Heart right ventricle (tissue), 16 donors: ENCODE measurements at regions not wholly inside any gene's neighbourhood (a gene's known extent, or its start where the extent isn't known, plus 50 kb on each side); places are given as distances from the start of the nearest gene placed in this dataset.

Experiments used
- ATAC-seq, 8 donors: fragments of 200-7000 bp; cut with Tn5 transposase; one replicate each; pipeline ENCODE4 v1.9.1; 2020; ENCODE audit warnings: mild to moderate bottlenecking in 8 of 8, moderate library complexity in 8 of 8, moderate number of reproducible peaks in 1 of 8
- DNase-seq, 2 donors: peaks; one replicate each; pipeline ENCODE4 v3.0.0-alpha.2; 2020
- H3K27ac ChIP-seq, 10 donors: fragments of 200-600 bp; sonication (generic) in 2 of 10; one replicate each; pipeline versions ENCODE4 v1.5.0 to v1.8.0; 2020 to 2022; ENCODE audit warnings: mild to moderate bottlenecking in 3 of 10
- H3K27me3 ChIP-seq, 7 donors: fragments of 200-600 bp; one replicate each; pipeline ENCODE4 v1.8.0; 2021 to 2022; ENCODE audit warnings: mild to moderate bottlenecking in 2 of 7
- H3K36me3 ChIP-seq, 9 donors: fragments of 200-600 bp; sonication (generic) in 1 of 9; one replicate each; pipeline versions ENCODE4 v1.5.0 to v1.8.0; 2020 to 2022; ENCODE audit warnings: mild to moderate bottlenecking in 2 of 9
- H3K4me1 ChIP-seq, 9 donors: fragments of 200-600 bp; sonication (generic) in 1 of 9; one replicate each; pipeline versions ENCODE4 v1.5.0 to v1.8.0; 2020 to 2022; ENCODE audit warnings: mild to moderate bottlenecking in 4 of 9
- H3K4me3 ChIP-seq, 10 donors: fragments of 200-600 bp; sonication (generic) in 2 of 10; one replicate each; pipeline versions ENCODE4 v1.5.0 to v1.8.0; 2020 to 2022; ENCODE audit warnings: mild to moderate bottlenecking in 7 of 10, moderate library complexity in 2 of 10
- H3K9me3 ChIP-seq, 11 donors: fragments of 200-600 bp in 10 of 11; sonication (generic) in 2 of 11; one replicate each; pipeline versions ENCODE4 v1.5.0 to v1.8.0; 2013 to 2022; ENCODE audit warnings: mild to moderate bottlenecking in 2 of 11, control low read depth in 1 of 11, moderate library complexity in 1 of 11
- CTCF ChIP-seq, 9 donors: fragments of 200-600 bp; sonication (generic) in 2 of 9; IDR thresholded peaks; one replicate each; pipeline versions ENCODE4 v1.5.0 to v1.8.0; 2021 to 2022; ENCODE audit warnings: antibody characterized with exemption in 9 of 9, mild to moderate bottlenecking in 5 of 9, moderate library complexity in 1 of 9
- WGBS, 2 donors: extraction: QIAGEN DNeasy Blood & Tissue Kit; methylation state at CpG; one replicate each; pipeline ENCODE4 v1.1.7; 2013; ENCODE audit warnings: inconsistent platforms in 1 of 2; 5-methylcytosine and 5-hydroxymethylcytosine counted together
- intact Hi-C, 10 donors: fragments of 100-400 bp; cut with DNase I; formaldehyde crosslinking; loops; one replicate each; pipeline versions ENCODE4 v1.11.1 to v1.14.2; 2022
- donor health status: Arrhythmogenic right ventricular cardiomyopathy.
- donor health status: ischemic (EF 13 %, LVEDD 7.1; RV severe dilation, severe dysfunction).
- donor health status: healthy with polysubstance abuse.
- donor health status: DM: no; HTN: yes; CAD: no.
- donor health status: DM: no; HTN: no; CAD: no.
- donor health status: ischemic (EF 25% LVEDD 6.9; RV normal size, moderate dysfunction).
- donor health status: ischemic (EF 25% LVEDD 5.7; RV mildly dilated, moderate dysfunction).
- donor health status: healthy.
- donor health status: DM: yes; HTN: yes; CAD: no.
- donor health status: Ischemic cardiomyopathy.
- donor health status: ischemic (EF 35%, LVEDD 5.7; RV mildly dilated, moderate dysfunction).
- donor health status: nonischemic (EF 11% LVEDD 7.7; RV severe dilation, severe dysfunction).
- donor health status: DM: yes; HTN: yes; CAD: no.
- donor health status: PGD.
- donor health status: ischemic (EF 29% LVEDD 5.4; RV normal size, mild dysfunction).
- donor health status: nonischemic (EF 23%, LVEDD 6.1; RV moderate dilation, normal function).

- no peak for TF ChIP-seq CTCF (IDR thresholded peaks at IDR 0.05)
- H3K36me3 ChIP-seq = no peaks in the 10 kb centered on the region
- ATAC-seq = no peak
Measured at GRCh38 chr4:3713346-3713745, 52.8 kb upstream of the ADRA2C start.

GRCh38 chr4:3712936-3713335 is 53.2 kb upstream of the ADRA2C start:
- Histone ChIP-seq H3K36me3 (no peaks in the 10 kb centered on the region), H3K27me3 (peaks cover 0 to 48% (median 8%) of the 10 kb centered on the region in 7 donors), H3K9me3 (peaks cover 0 to 2% (median 0%) of the 10 kb centered on the region in 11 donors), H3K27ac (no peak overlapping the region), H3K4me3 (no peak overlapping the region), H3K4me1 (peaks cover 0 to 11% (median 3%) of the 10 kb centered on the region in 9 donors)
- peak in 1 of 2 donors; percentile 7 for DNase-seq
- TF ChIP-seq CTCF (IDR thresholded peaks at IDR 0.05) = no peak
- ATAC-seq = no peak
- intact Hi-C loops = no loop called here
- 81 to 84% methylated on average over 20 of the region's 20 CpGs for WGBS, 2 donors

More at GRCh38 chr4:3713346-3713745, 52.8 kb upstream of the ADRA2C start:
- Histone ChIP-seq H3K27me3 (peaks cover 0 to 52% (median 11%) of the 10 kb centered on the region in 7 donors), H3K4me1 (peaks cover 0 to 8% (median 0%) of the 10 kb centered on the region in 9 donors), H3K9me3 (peaks cover 0 to 6% (median 0%) of the 10 kb centered on the region in 11 donors), H3K27ac (no peak overlapping the region), H3K4me3 (no peak overlapping the region)
- no peak for DNase-seq
- intact Hi-C loops = no loop called here
- WGBS, 2 donors = 77 to 82% methylated on average over 7 of the region's 7 CpGs

- Histone ChIP-seq H3K27me3 (peaks cover 0 to 43% (median 8%) of the 10 kb centered on the region in 7 donors), H3K4me1 (peaks cover 0 to 16% (median 6%) of the 10 kb centered on the region in 9 donors), H3K9me3 (no peaks in the 10 kb centered on the region), H3K27ac (no peak overlapping the region), H3K36me3 (no peaks in the 10 kb centered on the region), H3K4me3 (no peak overlapping the region)
- intact Hi-C loops = no loop called here
- ATAC-seq (no peak), DNase-seq (no peak)
- TF ChIP-seq CTCF (IDR thresholded peaks at IDR 0.05) = no peak
- 75 to 86% methylated on average over 12 of the region's 12 CpGs for WGBS, 2 donors
Measured at GRCh38 chr4:3712112-3712805, 53.9 kb upstream of the ADRA2C start.

- ATAC-seq = no peak
- DNase-seq = peak in 1 of 2 donors; percentile 2
- H3K4me1 ChIP-seq = peaks cover 0 to 16% (median 6%) of the 10 kb centered on the region in 9 donors
- WGBS, 2 donors = 69 to 70% methylated on average over 35 of the region's 35 CpGs
- intact Hi-C loops = no loop called here
- no peak overlapping the region for H3K27ac ChIP-seq
- peaks cover 0 to 38% (median 8%) of the 10 kb centered on the region in 7 donors for H3K27me3 ChIP-seq
- no peaks in the 10 kb centered on the region for H3K9me3 ChIP-seq
- H3K36me3 ChIP-seq = no peaks in the 10 kb centered on the region
- no peak overlapping the region for H3K4me3 ChIP-seq
- no peak for TF ChIP-seq CTCF (IDR thresholded peaks at IDR 0.05)
Measured at GRCh38 chr4:3711183-3712111, 54.7 kb upstream of the ADRA2C start.
